SJCRH30 (cell line): ENCODE measurements at regions not wholly inside any gene's neighbourhood (a gene's known extent, or its start where the extent isn't known, plus 50 kb on each side); places are given as distances from the start of the nearest gene placed in this dataset.
"Not testable (repeated sequence)": the region's sequence is repeated elsewhere in the genome, so short reads cannot be mapped to it uniquely, and the experiment has no call there.

ENCODE experiments used
- DNase-seq, 2 experiments: peaks; one replicate each; pipeline ENCODE4 v3.0.0-alpha.2; 2015 to 2020
- H3K27ac ChIP-seq: fragments of 250-450 bp; sonication (Bioruptor Pico); 2 replicates; pipeline ENCODE4 v1.5.1; 2020; ENCODE audit warnings: mild to moderate bottlenecking, moderate library complexity
- H3K27me3 ChIP-seq: fragments of 250-450 bp; sonication (Bioruptor Pico); 2 replicates; pipeline ENCODE4 v1.5.1; 2020; ENCODE audit warnings: mild to moderate bottlenecking, moderate library complexity
- H3K36me3 ChIP-seq: fragments of 250-450 bp; sonication (Bioruptor Pico); 2 replicates; pipeline ENCODE4 v1.5.1; 2020; ENCODE audit warnings: mild to moderate bottlenecking, moderate library complexity
- H3K4me1 ChIP-seq: fragments of 250-450 bp; sonication (Bioruptor Pico); 2 replicates; pipeline ENCODE4 v1.5.1; 2020; ENCODE audit warnings: mild to moderate bottlenecking, moderate library complexity
- H3K4me3 ChIP-seq: fragments of 250-450 bp; sonication (Bioruptor Pico); 2 replicates; pipeline ENCODE4 v1.5.1; 2020; ENCODE audit warnings: mild to moderate bottlenecking, moderate library complexity
- H3K9me3 ChIP-seq: fragments of 250-450 bp; sonication (Bioruptor Pico); replicated peaks from 2 replicates; pipeline ENCODE4 v1.5.1; 2020; ENCODE audit warnings: mild to moderate bottlenecking, moderate library complexity

GRCh38 chr18:76708071-76708721 is 114.2 kb upstream of the ZNF236 start:
- no peaks in the 10 kb centered on the region for H3K27me3 ChIP-seq
- H3K27ac ChIP-seq: no peak overlapping the region
- no peak overlapping the region for H3K4me3 ChIP-seq
- no peaks in the 10 kb centered on the region for H3K36me3 ChIP-seq
- no peaks in the 10 kb centered on the region for H3K9me3 ChIP-seq
- H3K4me1 ChIP-seq: no peaks in the 10 kb centered on the region
- no peak for DNase-seq

- no peaks in the 10 kb centered on the region for H3K4me1 ChIP-seq
- no peak for DNase-seq
- H3K27ac ChIP-seq: no peak overlapping the region
These were observed 114.8 kb upstream of the ZNF236 start for GRCh38 chr18:76707534-76707933.

GRCh38 chr18:76704589-76704988 is 117.8 kb upstream of the ZNF236 start:
- H3K36me3 ChIP-seq, H3K4me3 ChIP-seq, H3K27me3 ChIP-seq, DNase-seq, H3K27ac ChIP-seq, H3K9me3 ChIP-seq, H3K4me1 ChIP-seq: not testable (repeated sequence)

More at GRCh38 chr18:76707534-76707933, 114.8 kb upstream of the ZNF236 start:
- no peak overlapping the region for H3K4me3 ChIP-seq
- H3K27me3 ChIP-seq: no peaks in the 10 kb centered on the region
- no peaks in the 10 kb centered on the region for H3K36me3 ChIP-seq
- H3K9me3 ChIP-seq: no peaks in the 10 kb centered on the region

GRCh38 chr18:76699923-76700322 is 122.4 kb upstream of the ZNF236 start:
- Histone ChIP-seq H3K9me3 (no peaks in the 10 kb centered on the region), H3K27me3 (no peaks in the 10 kb centered on the region), H3K4me1 (no peaks in the 10 kb centered on the region), H3K36me3 (no peaks in the 10 kb centered on the region), H3K27ac (no peak overlapping the region), H3K4me3 (no peak overlapping the region)
- no peak for DNase-seq

- H3K4me1 ChIP-seq: no peaks in the 10 kb centered on the region
- no peak overlapping the region for H3K27ac ChIP-seq
- no peak for DNase-seq
- H3K27me3 ChIP-seq: no peaks in the 10 kb centered on the region
- H3K4me3 ChIP-seq: no peak overlapping the region
- no peaks in the 10 kb centered on the region for H3K9me3 ChIP-seq
- no peaks in the 10 kb centered on the region for H3K36me3 ChIP-seq
These were observed 124.9 kb upstream of the ZNF236 start for GRCh38 chr18:76697441-76697901.

- H3K9me3 ChIP-seq: no peaks in the 10 kb centered on the region
- no peak overlapping the region for H3K4me3 ChIP-seq
- H3K27me3 ChIP-seq: no peaks in the 10 kb centered on the region
- DNase-seq: no peak
- H3K27ac ChIP-seq: no peak overlapping the region
- H3K4me1 ChIP-seq: no peaks in the 10 kb centered on the region
- H3K36me3 ChIP-seq: no peaks in the 10 kb centered on the region
These were observed 130.6 kb upstream of the ZNF236 start for GRCh38 chr18:76691800-76692199.

GRCh38 chr18:76689646-76690264 is 132.6 kb upstream of the ZNF236 start:
- H3K4me3 ChIP-seq: no peak overlapping the region
- no peaks in the 10 kb centered on the region for H3K9me3 ChIP-seq
- H3K27ac ChIP-seq: no peak overlapping the region
- no peaks in the 10 kb centered on the region for H3K36me3 ChIP-seq
- DNase-seq: no peak
- no peaks in the 10 kb centered on the region for H3K27me3 ChIP-seq
- H3K4me1 ChIP-seq: no peaks in the 10 kb centered on the region

GRCh38 chr18:76688724-76689472 is 133.5 kb upstream of the ZNF236 start:
- Histone ChIP-seq H3K36me3 (no peaks in the 10 kb centered on the region), H3K27me3 (no peaks in the 10 kb centered on the region), H3K4me1 (no peaks in the 10 kb centered on the region), H3K4me3 (no peak overlapping the region), H3K27ac (no peak overlapping the region), H3K9me3 (no peaks in the 10 kb centered on the region)
- DNase-seq: no peak

GRCh38 chr18:76687304-76687962 is 134.9 kb upstream of the ZNF236 start:
- Histone ChIP-seq H3K27ac (no peak overlapping the region), H3K4me3 (no peak overlapping the region), H3K27me3 (no peaks in the 10 kb centered on the region), H3K36me3 (no peaks in the 10 kb centered on the region), H3K9me3 (no peaks in the 10 kb centered on the region), H3K4me1 (no peaks in the 10 kb centered on the region)
- DNase-seq: no peak

- H3K27me3 ChIP-seq: no peaks in the 10 kb centered on the region
- no peak overlapping the region for H3K4me3 ChIP-seq
- DNase-seq: peak; percentile 13 to 39
- no peaks in the 10 kb centered on the region for H3K4me1 ChIP-seq
- no peaks in the 10 kb centered on the region for H3K9me3 ChIP-seq
- H3K27ac ChIP-seq: no peak overlapping the region
- H3K36me3 ChIP-seq: no peaks in the 10 kb centered on the region
These were observed 135.6 kb upstream of the ZNF236 start for GRCh38 chr18:76686737-76687231.

GRCh38 chr18:76685860-76686259 is 136.5 kb upstream of the ZNF236 start:
- H3K4me1 ChIP-seq: no peaks in the 10 kb centered on the region
- no peaks in the 10 kb centered on the region for H3K27me3 ChIP-seq
- no peaks in the 10 kb centered on the region for H3K36me3 ChIP-seq
- H3K9me3 ChIP-seq: no peaks in the 10 kb centered on the region
- H3K27ac ChIP-seq: no peak overlapping the region
- DNase-seq: no peak
- H3K4me3 ChIP-seq: no peak overlapping the region

- no peaks in the 10 kb centered on the region for H3K27me3 ChIP-seq
- H3K27ac ChIP-seq: no peak overlapping the region
- no peaks in the 10 kb centered on the region for H3K4me1 ChIP-seq
- H3K4me3 ChIP-seq: no peak overlapping the region
- no peak for DNase-seq
- H3K36me3 ChIP-seq: no peaks in the 10 kb centered on the region
- no peaks in the 10 kb centered on the region for H3K9me3 ChIP-seq
These were observed 137.0 kb upstream of the ZNF236 start for GRCh38 chr18:76685402-76685801.

GRCh38 chr18:76684265-76684664 is 138.1 kb upstream of the ZNF236 start:
- H3K36me3 ChIP-seq: no peaks in the 10 kb centered on the region

GRCh38 chr18:76679945-76680344 is 142.4 kb upstream of the ZNF236 start:
- H3K36me3 ChIP-seq: no peaks in the 10 kb centered on the region
- no peak for DNase-seq
- H3K9me3 ChIP-seq: no peaks in the 10 kb centered on the region
- H3K4me1 ChIP-seq: no peaks in the 10 kb centered on the region
- no peak overlapping the region for H3K27ac ChIP-seq
- H3K27me3 ChIP-seq: no peaks in the 10 kb centered on the region
- H3K4me3 ChIP-seq: no peak overlapping the region

More at GRCh38 chr18:76684265-76684664, 138.1 kb upstream of the ZNF236 start:
- no peak for DNase-seq
- H3K9me3 ChIP-seq: no peaks in the 10 kb centered on the region
- H3K4me3 ChIP-seq: no peak overlapping the region
- no peaks in the 10 kb centered on the region for H3K4me1 ChIP-seq
- no peak overlapping the region for H3K27ac ChIP-seq
- no peaks in the 10 kb centered on the region for H3K27me3 ChIP-seq

- no peak for DNase-seq
- Histone ChIP-seq H3K9me3 (no peaks in the 10 kb centered on the region), H3K27ac (no peak overlapping the region), H3K4me1 (no peaks in the 10 kb centered on the region), H3K36me3 (no peaks in the 10 kb centered on the region), H3K4me3 (no peak overlapping the region), H3K27me3 (no peaks in the 10 kb centered on the region)
These were observed 143.1 kb upstream of the ZNF236 start for GRCh38 chr18:76679259-76679658.
